ENCODE measurements at regions not wholly inside any gene's neighbourhood (a gene's known extent, or its start where the extent isn't known, plus 50 kb on each side); places are given as distances from the start of the nearest gene placed in this dataset.

- no peak overlapping the region for H3K27ac ChIP-seq
- no peaks in the 10 kb centered on the region for H3K4me1 ChIP-seq
- no peaks in the 10 kb centered on the region for H3K36me3 ChIP-seq
- TF ChIP-seq POLR2AphosphoS5 (IDR thresholded peaks at IDR 0.05) (no peak), POLR2A (IDR thresholded peaks at IDR 0.05) (no peak), EP300 (IDR thresholded peaks at IDR 0.05) (no peak), CTCF (IDR thresholded peaks at IDR 0.05) (no peak)
- no peak for DNase-seq
- no peak overlapping the region for H3K4me3 ChIP-seq
- H3K27me3 ChIP-seq, result no peaks in the 10 kb centered on the region
- intact Hi-C loops (cut with DNase I), result no loop called here
- no peaks in the 10 kb centered on the region for H3K9me3 ChIP-seq
Observed at GRCh38 chr1:73654714-73655113, 543.3 kb downstream of the LRRIQ3 start.

GRCh38 chr1:73644198-73644597 is 553.8 kb downstream of the LRRIQ3 start:
- no peak overlapping the region for H3K4me3 ChIP-seq
- no peaks in the 10 kb centered on the region for H3K4me1 ChIP-seq
- H3K27me3 ChIP-seq, result no peaks in the 10 kb centered on the region
- intact Hi-C loops (cut with DNase I), result no loop called here
- H3K9me3 ChIP-seq, result no peaks in the 10 kb centered on the region
- no peaks in the 10 kb centered on the region for H3K36me3 ChIP-seq
- no peak for TF ChIP-seq EP300 (IDR thresholded peaks at IDR 0.05)
- TF ChIP-seq POLR2A (IDR thresholded peaks at IDR 0.05), result no peak
- TF ChIP-seq CTCF (IDR thresholded peaks at IDR 0.05), result no peak
- TF ChIP-seq POLR2AphosphoS5 (IDR thresholded peaks at IDR 0.05), result no peak
- no peak overlapping the region for H3K27ac ChIP-seq
- no peak for DNase-seq

- Histone ChIP-seq H3K36me3 (no peaks in the 10 kb centered on the region), H3K4me1 (no peaks in the 10 kb centered on the region), H3K9me3 (no peaks in the 10 kb centered on the region), H3K27me3 (no peaks in the 10 kb centered on the region), H3K27ac (no peak overlapping the region), H3K4me3 (no peak overlapping the region)
- intact Hi-C loops (cut with DNase I), result no loop called here
- DNase-seq, result no peak
- TF ChIP-seq POLR2AphosphoS5 (IDR thresholded peaks at IDR 0.05) (no peak), POLR2A (IDR thresholded peaks at IDR 0.05) (no peak), EP300 (IDR thresholded peaks at IDR 0.05) (no peak), CTCF (IDR thresholded peaks at IDR 0.05) (no peak)
- WGBS, 2 donors, result 91 to 92% methylated on average over 5 of the region's 5 CpGs
Observed at GRCh38 chr1:73639494-73639893, 558.5 kb downstream of the LRRIQ3 start.

GRCh38 chr1:73637264-73637663 is 560.7 kb downstream of the LRRIQ3 start:
- DNase-seq, result no peak
- Histone ChIP-seq H3K4me3 (no peak overlapping the region), H3K27ac (no peak overlapping the region), H3K27me3 (no peaks in the 10 kb centered on the region), H3K4me1 (no peaks in the 10 kb centered on the region), H3K36me3 (no peaks in the 10 kb centered on the region), H3K9me3 (no peaks in the 10 kb centered on the region)
- WGBS, 2 donors, result 64 to 74% methylated on average over 2 of the region's 2 CpGs
- intact Hi-C loops (cut with DNase I), result no loop called here
- no peak for TF ChIP-seq EP300 (IDR thresholded peaks at IDR 0.05)
- no peak for TF ChIP-seq CTCF (IDR thresholded peaks at IDR 0.05)
- no peak for TF ChIP-seq POLR2AphosphoS5 (IDR thresholded peaks at IDR 0.05)
- TF ChIP-seq POLR2A (IDR thresholded peaks at IDR 0.05), result no peak

- intact Hi-C loops (cut with DNase I), result no loop called here
- DNase-seq, result no peak
- H3K27me3 ChIP-seq, result no peaks in the 10 kb centered on the region
- H3K9me3 ChIP-seq, result no peaks in the 10 kb centered on the region
- H3K27ac ChIP-seq, result no peak overlapping the region
- H3K36me3 ChIP-seq, result no peaks in the 10 kb centered on the region
- no peaks in the 10 kb centered on the region for H3K4me1 ChIP-seq
- H3K4me3 ChIP-seq, result no peak overlapping the region
- TF ChIP-seq CTCF (IDR thresholded peaks at IDR 0.05) (no peak), POLR2A (IDR thresholded peaks at IDR 0.05) (no peak), EP300 (IDR thresholded peaks at IDR 0.05) (no peak), POLR2AphosphoS5 (IDR thresholded peaks at IDR 0.05) (no peak)
- WGBS, 2 donors, result 47 to 79% methylated on average over 3 of the region's 3 CpGs
Observed at GRCh38 chr1:73635021-73635420, 563.0 kb downstream of the LRRIQ3 start.

Measured in sigmoid colon (tissue), 6 donors.